Vagina (tissue), 2 donors: ENCODE measurements at regions not wholly inside any gene's neighbourhood (a gene's known extent, or its start where the extent isn't known, plus 50 kb on each side); places are given as distances from the start of the nearest gene placed in this dataset.

ENCODE experiments used
- POLR2A ChIP-seq, 2 donors: fragments of 450-650 bp; IDR thresholded peaks; one replicate each; pipeline ENCODE4 v1.6.1; 2017; ENCODE audit warnings: antibody characterized with exemption in 2 of 2, mild to moderate bottlenecking in 2 of 2, moderate library complexity in 2 of 2
- POLR2AphosphoS5 ChIP-seq, 2 donors: sonication (generic); formaldehyde crosslinking; IDR thresholded peaks; one replicate each; pipeline ENCODE4 v1.9.0; 2017; ENCODE audit warnings: antibody characterized with exemption in 2 of 2, mild to moderate bottlenecking in 2 of 2, low read depth in 1 of 2; ENCODE audit not compliant: insufficient read depth in 1 of 2
- TF ChIP-seq, protein P1 (sequence below), 3 experiments: fragments of 450-650 bp in 2 of 3; fragments of 200-600 bp in 1 of 3; sonication (generic) in 1 of 3; IDR thresholded peaks; one replicate each; pipeline ENCODE4 v1.5.1; 2017 to 2019; ENCODE audit warnings: antibody characterized with exemption in 3 of 3, mild to moderate bottlenecking in 2 of 3, moderate library complexity in 2 of 3

- no peak for TF ChIP-seq POLR2A (IDR thresholded peaks at IDR 0.05)
- TF ChIP-seq, protein P1, sequence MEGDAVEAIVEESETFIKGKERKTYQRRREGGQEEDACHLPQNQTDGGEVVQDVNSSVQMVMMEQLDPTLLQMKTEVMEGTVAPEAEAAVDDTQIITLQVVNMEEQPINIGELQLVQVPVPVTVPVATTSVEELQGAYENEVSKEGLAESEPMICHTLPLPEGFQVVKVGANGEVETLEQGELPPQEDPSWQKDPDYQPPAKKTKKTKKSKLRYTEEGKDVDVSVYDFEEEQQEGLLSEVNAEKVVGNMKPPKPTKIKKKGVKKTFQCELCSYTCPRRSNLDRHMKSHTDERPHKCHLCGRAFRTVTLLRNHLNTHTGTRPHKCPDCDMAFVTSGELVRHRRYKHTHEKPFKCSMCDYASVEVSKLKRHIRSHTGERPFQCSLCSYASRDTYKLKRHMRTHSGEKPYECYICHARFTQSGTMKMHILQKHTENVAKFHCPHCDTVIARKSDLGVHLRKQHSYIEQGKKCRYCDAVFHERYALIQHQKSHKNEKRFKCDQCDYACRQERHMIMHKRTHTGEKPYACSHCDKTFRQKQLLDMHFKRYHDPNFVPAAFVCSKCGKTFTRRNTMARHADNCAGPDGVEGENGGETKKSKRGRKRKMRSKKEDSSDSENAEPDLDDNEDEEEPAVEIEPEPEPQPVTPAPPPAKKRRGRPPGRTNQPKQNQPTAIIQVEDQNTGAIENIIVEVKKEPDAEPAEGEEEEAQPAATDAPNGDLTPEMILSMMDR (IDR thresholded peaks at IDR 0.05), result no peak
- no peak for TF ChIP-seq POLR2AphosphoS5 (IDR thresholded peaks at IDR 0.05; ENCODE audit: insufficient read depth in 1 of 2, low read depth in 1 of 2)
Observed at GRCh38 chr20:11375966-11376365, 541.7 kb upstream of the BTBD3 start.
